PC-9 (cell line): ENCODE measurements at regions not wholly inside any gene's neighbourhood (a gene's known extent, or its start where the extent isn't known, plus 50 kb on each side); places are given as distances from the start of the nearest gene placed in this dataset.

Experiments used
- BruUV-seq: library from RNA; stranded (reverse); fragments of 400-500 nt; replicated peaks from 2 replicates; lab custom pipeline; 2021; lab: Mats Ljungman, UMichigan
- CTCF ChIA-PET: fragments of 300-600 bp; sonication (Branson Sonifier 250); formaldehyde crosslinking; loops from one replicate; lab custom pipeline; 2022; ENCODE audit warnings: antibody characterized with exemption; lab: Charles Lee
- POLR2A ChIA-PET: fragments of 300-600 bp; sonication (Branson Sonifier 250); formaldehyde crosslinking; loops from one replicate; lab custom pipeline; 2022; ENCODE audit warnings: antibody characterized with exemption; ENCODE audit not compliant: unreplicated experiment; lab: Charles Lee
- DNase-seq, 2 experiments: peaks; one replicate each; pipeline versions ENCODE4 v3.0.0 to v3.0.0-alpha.2; 2015 to 2022; ENCODE audit warnings: mixed read lengths in 1 of 2
- H2AFZ ChIP-seq: fragments of 200-600 bp; sonication (generic); 2 replicates; pipeline ENCODE4 v1.8.1; 2017; ENCODE audit warnings: antibody characterized with exemption
- H3F3A ChIP-seq: fragments of 200-600 bp; sonication (generic); 2 replicates; pipeline ENCODE4 v1.8.1; 2017; ENCODE audit warnings: antibody characterized with exemption, mild to moderate bottlenecking, low read depth; ENCODE audit not compliant: insufficient read depth
- H3K27ac ChIP-seq: fragments of 200-600 bp; sonication (generic); 2 replicates; pipeline ENCODE4 v1.6.1; 2016; ENCODE audit warnings: mixed run types
- H3K27me3 ChIP-seq: fragments of 200-600 bp; sonication (generic); 2 replicates; pipeline ENCODE4 v1.6.1; 2016; ENCODE audit warnings: low read depth, mixed run types; ENCODE audit not compliant: insufficient read depth
- H3K36me3 ChIP-seq: fragments of 200-600 bp; sonication (generic); 2 replicates; pipeline ENCODE4 v1.6.1; 2016; ENCODE audit warnings: low read depth, mixed run types
- H3K4me1 ChIP-seq: fragments of 200-600 bp; sonication (generic); replicated peaks from 2 replicates; pipeline ENCODE4 v1.6.1; 2016; ENCODE audit warnings: mixed run types; ENCODE audit not compliant: insufficient read depth
- H3K4me2 ChIP-seq: fragments of 200-600 bp; sonication (generic); 2 replicates; pipeline ENCODE4 v1.6.1; 2017; ENCODE audit warnings: mixed run types
- H3K4me3 ChIP-seq: fragments of 200-600 bp; sonication (generic); 2 replicates; pipeline ENCODE4 v1.6.1; 2016; ENCODE audit warnings: mixed run types
- H3K79me2 ChIP-seq: fragments of 200-600 bp; sonication (generic); 2 replicates; pipeline ENCODE4 v1.6.1; 2017; ENCODE audit warnings: low read depth, mixed run types
- H3K9me2 ChIP-seq: fragments of 200-600 bp; sonication (generic); 2 replicates; pipeline ENCODE4 v1.8.1; 2017; ENCODE audit warnings: mild to moderate bottlenecking; ENCODE audit not compliant: insufficient read depth
- H3K9me3 ChIP-seq: fragments of 200-600 bp; sonication (generic); 2 replicates; pipeline ENCODE4 v1.8.1; 2016; ENCODE audit warnings: low read depth; ENCODE audit not compliant: insufficient read depth
- H4K20me1 ChIP-seq: fragments of 200-600 bp; sonication (generic); 2 replicates; pipeline ENCODE4 v1.8.1; 2017; ENCODE audit not compliant: insufficient read depth
- CTCF ChIP-seq: fragments of 200-600 bp; sonication (generic); conservative IDR thresholded peaks from 2 replicates; pipeline ENCODE4 v1.6.1; 2017; ENCODE audit warnings: mixed run types, antibody characterized with exemption, mild to moderate bottlenecking, moderate library complexity
- EZH2 ChIP-seq: fragments of 200-600 bp; sonication (generic); IDR thresholded peaks from 2 replicates; pipeline ENCODE4 v1.8.0; 2017; ENCODE audit warnings: antibody characterized with exemption, low read depth
- intact Hi-C: fragments of 100-400 bp; cut with micrococcal nuclease; formaldehyde crosslinking; loops from one replicate; pipeline ENCODE4 v1.10.0; 2022; ENCODE audit not compliant: unreplicated experiment

- Histone ChIP-seq H3K4me1 (peaks cover 11% of the 10 kb centered on the region), H3K9me3 (peaks cover 5% of the 10 kb centered on the region; the same call in 1 of the 2 replicates), H2AFZ (no peak overlapping the region), H3F3A (no peaks in the 10 kb centered on the region), H3K27ac (no peak overlapping the region), H3K9me2 (no peaks in the 10 kb centered on the region), H4K20me1 (no peaks in the 10 kb centered on the region), H3K79me2 (no peaks in the 10 kb centered on the region), H3K27me3 (no peaks in the 10 kb centered on the region), H3K36me3 (no peaks in the 10 kb centered on the region), H3K4me3 (no peak overlapping the region), H3K4me2 (no peak overlapping the region)
- no TSS peak for BruUV-seq
- ChIA-PET POLR2A (no interaction called here), CTCF (no interaction called here)
- intact Hi-C loops: no loop called here
- no peak for TF ChIP-seq CTCF
- TF ChIP-seq EZH2: no peak
- no peak for DNase-seq
These were observed 302.7 kb upstream of the RGMB start for GRCh38 chr5:98470747-98471146.

GRCh38 chr5:98471458-98471857, 302.0 kb upstream of the RGMB start:
- no TSS peak for BruUV-seq
- no peak overlapping the region for H2AFZ ChIP-seq
- no peak overlapping the region for H3K27ac ChIP-seq
- no peak for DNase-seq
- no peak overlapping the region for H3K4me3 ChIP-seq
- no peak for TF ChIP-seq CTCF
- no peak for TF ChIP-seq EZH2
- H3K9me2 ChIP-seq: no peaks in the 10 kb centered on the region
- H3K79me2 ChIP-seq: no peaks in the 10 kb centered on the region
- 0 out of 2 replicates have a peak, but pooled peaks cover 4% of the 10 kb centered on the region for H3K9me3 ChIP-seq
- H3K4me2 ChIP-seq: no peak overlapping the region
- H3K27me3 ChIP-seq: no peaks in the 10 kb centered on the region
- CTCF ChIA-PET: no interaction called here
- intact Hi-C loops: no loop called here
- H4K20me1 ChIP-seq: no peaks in the 10 kb centered on the region
- POLR2A ChIA-PET: no interaction called here
- H3K36me3 ChIP-seq: no peaks in the 10 kb centered on the region
- peaks cover 15% of the 10 kb centered on the region for H3K4me1 ChIP-seq
- no peaks in the 10 kb centered on the region for H3F3A ChIP-seq

DNA sequence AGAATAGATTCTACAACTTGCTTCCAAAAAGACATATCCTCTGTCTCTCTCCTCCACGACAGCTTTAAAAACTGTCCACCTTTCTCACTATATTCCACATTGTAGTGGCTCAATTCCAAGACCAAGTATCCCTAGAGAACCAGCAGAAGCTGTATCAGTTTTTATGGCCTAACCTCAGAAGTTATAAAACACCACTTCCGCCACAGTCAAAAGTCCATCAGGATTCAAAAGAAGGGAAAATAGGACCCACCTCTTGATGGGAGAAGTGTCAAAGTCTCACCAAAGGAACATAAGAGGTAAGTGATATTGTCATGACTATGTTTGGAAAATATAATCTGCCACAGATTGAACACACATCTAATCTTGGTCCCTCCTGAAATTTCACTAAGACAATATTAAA, 299.2 kb upstream of the RGMB start:
- CTCF ChIA-PET: interaction anchor here (0.7 kb wide), 1 partner anchor 525 kb away, joined by 10 read pairs; no protein-coding TSS in a partner anchor
- Histone ChIP-seq H3K4me1 (peaks cover 7% of the 10 kb centered on the region; the same call in 1 of the 2 replicates), H4K20me1 (no peaks in the 10 kb centered on the region), H3K79me2 (no peaks in the 10 kb centered on the region), H3K36me3 (no peaks in the 10 kb centered on the region), H3K4me3 (no peak overlapping the region), H3K27me3 (no peaks in the 10 kb centered on the region), H3K4me2 (no peak overlapping the region), H3F3A (no peaks in the 10 kb centered on the region), H2AFZ (no peak overlapping the region), H3K9me2 (no peaks in the 10 kb centered on the region), H3K27ac (no peak overlapping the region), H3K9me3 (0 out of 2 replicates have a peak, but pooled peaks cover 4% of the 10 kb centered on the region)
- TF ChIP-seq CTCF (no peak), EZH2 (no peak)
- intact Hi-C loops: no loop called here
- POLR2A ChIA-PET: interaction anchor here (0.6 kb wide), 1 partner anchor 27 kb away, joined by 4 read pairs; no protein-coding TSS in a partner anchor
- no peak for DNase-seq
- BruUV-seq: no TSS peak
